Endothelial cell of hepatic sinusoid (primary cell): ENCODE measurements at regions not wholly inside any gene's neighbourhood (a gene's known extent, or its start where the extent isn't known, plus 50 kb on each side); places are given as distances from the start of the nearest gene placed in this dataset.

ENCODE experiments used
- in situ Hi-C: cut with HindIII; loops from 2 replicates; pipeline ENCODE4 v1.10.0; 2017; ENCODE audit warnings: low sequenced_read_pairs

- in situ Hi-C loops = no loop called here
Measured at GRCh38 chr4:148497258-148497657, 55.0 kb upstream of the NR3C2 start.

GRCh38 chr4:148495463-148495862 is 53.2 kb upstream of the NR3C2 start:
- in situ Hi-C loops = no loop called here
